ENCODE measurements at regions not wholly inside any gene's neighbourhood (a gene's known extent, or its start where the extent isn't known, plus 50 kb on each side); places are given as distances from the start of the nearest gene placed in this dataset.

DNA sequence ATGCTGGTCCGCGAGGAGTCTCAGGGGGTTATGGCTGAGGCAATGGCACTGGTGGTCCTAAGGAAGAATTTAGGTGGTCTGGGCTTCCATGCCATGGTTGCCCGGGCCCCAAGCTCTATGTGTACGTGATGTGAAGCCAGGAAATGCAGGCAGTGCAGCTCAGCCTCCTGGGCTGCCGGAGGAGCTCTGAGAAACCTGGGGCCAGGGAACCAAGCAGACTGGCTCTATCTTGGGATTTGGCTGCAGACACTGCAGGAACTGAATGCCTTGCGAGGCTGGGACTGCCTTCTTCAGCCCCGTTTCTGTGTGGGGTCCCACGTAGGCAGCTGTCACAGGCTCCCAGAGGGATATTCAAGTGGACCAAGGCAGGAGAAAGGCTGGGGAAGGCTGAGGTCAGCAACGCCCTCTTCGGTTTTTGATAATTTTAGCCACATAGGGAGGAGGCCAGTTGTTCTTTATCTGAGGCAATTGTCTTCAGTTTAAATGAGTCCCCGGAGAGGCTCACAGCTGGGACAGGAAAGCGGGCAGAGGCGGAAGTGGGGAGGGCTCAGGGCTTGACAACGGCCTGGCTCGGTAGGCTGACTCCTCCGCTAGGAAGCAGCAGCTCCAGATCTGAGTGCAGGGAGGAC is 77.7 kb downstream of the RHOB start:
- peak; percentile 50 for DNase-seq

DNA sequence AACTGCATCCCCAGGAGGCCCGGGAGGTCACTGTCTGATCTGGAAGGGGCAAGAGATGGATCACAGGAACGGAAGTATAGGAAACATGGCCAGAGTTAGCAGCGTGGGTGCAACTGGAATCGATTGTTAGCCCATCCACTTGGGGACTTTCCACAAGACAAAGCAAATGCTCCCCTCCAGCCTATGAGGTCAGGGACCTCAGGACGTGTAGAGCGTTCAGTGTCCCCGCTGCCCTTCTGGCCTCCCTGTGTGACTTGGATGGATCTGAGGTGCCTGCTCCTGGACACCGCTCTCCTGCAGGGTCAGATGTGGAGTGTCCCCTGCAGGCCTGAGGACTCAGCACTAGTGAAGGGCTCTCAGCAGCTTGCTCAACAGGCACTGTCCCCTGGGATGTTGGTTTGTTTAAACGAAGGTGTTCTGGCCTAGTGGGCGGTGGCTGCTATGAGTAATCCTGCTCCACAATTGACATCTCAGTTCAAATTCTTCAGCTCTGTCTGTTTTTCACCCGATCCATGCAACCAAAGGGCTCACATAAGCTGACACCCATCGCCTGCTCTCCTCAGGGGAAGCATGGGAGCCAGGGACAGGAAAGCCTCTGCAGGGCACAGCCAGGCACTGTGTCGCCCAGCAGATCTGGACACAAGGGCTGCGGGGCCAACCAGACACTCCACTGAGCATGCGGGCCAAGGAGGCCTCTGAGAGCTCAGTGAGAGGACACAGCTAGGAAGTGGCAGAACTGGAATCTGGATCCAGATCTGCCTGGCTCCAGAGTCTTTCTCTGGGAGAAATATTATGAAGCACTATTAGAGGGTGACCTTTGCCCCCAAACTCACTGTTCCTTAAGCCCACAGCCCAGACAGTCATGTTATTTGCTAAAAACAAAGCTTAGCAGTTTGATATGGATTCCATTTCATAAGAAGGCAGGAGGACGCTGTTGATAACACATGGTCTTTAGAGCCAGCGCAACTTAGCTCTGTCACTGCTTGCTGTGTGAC is 78.5 kb downstream of the RHOB start:
- no peak for DNase-seq

DNA sequence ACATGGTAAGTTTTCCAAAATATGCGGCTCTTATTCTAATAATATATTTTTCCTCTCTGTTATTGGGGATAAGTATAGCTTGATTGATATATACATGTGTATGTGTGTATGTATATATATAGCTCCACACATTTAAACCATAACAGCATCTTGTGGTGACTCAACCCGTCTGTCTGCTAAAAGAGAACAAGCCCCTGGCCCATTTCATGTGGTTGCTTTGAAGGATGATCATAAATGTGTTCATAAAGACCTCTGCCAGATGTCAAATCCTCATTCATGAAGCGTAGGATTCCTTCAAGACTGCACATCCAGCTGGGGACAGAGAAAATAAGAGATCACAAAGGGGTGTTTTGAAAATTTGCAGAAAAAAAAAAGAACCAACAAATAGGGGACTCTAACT is 79.3 kb downstream of the RHOB start:
- DNase-seq = no peak

DNA sequence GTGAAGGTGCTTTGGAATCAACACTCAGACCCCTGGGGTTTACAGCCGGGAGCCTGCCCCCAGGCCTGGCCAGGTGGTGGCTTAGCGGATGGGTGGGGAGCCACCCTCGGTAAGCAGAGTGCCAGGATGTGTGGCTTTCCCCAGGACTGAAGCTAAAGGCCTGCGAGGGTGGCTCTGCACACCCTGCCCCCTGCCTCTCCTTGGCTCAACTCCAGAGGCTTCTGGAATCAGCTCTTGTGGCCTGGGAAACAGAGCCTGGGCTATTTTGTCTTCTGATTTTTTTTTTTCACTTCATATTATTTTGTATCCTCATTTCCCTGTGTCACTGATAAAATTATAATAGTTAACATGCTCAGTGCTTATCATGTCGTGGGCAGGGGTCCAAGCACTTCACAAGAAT is 79.8 kb downstream of the RHOB start:
- DNase-seq = no peak

DNA sequence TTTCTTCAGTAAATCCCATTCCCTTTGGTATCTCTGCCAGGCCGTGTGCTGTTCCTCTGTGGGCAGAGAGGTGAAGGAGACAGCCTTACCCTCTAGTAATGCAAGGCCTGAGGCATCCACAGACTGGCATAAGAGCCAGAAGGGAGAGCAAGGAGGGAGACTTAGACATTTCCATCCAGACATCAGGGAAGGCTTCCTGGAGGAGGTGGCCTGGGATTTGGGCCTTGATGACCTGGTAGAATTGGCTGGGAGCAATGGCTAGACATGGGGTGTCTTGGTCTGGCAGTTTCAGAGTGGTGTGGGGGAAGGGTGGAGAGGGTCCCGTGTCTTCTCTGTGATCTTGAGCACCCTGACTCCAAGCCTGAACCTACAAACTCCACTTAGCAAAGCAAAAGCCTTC is 81.8 kb downstream of the RHOB start:
- DNase-seq = no peak

DNA sequence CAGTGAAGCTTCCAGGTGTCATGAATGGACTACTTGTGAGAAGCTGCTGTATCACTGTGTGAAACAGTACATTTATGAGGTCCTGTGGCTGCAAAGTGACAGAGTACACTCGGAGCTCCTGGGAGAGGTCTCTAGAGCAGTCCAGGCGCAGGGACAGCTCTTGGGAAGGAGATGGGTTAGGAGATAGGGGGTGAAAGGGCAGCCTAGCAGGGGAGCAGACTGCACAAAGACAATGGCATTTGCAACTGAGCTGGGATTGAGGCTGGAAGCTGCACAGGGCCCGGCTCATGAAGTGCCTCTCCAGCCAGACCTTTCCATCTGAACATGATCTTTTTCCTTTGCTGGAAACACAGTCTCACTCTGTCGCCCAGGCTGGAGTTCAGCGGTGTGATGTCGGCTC is 83.6 kb downstream of the RHOB start:
- no peak for DNase-seq

DNA sequence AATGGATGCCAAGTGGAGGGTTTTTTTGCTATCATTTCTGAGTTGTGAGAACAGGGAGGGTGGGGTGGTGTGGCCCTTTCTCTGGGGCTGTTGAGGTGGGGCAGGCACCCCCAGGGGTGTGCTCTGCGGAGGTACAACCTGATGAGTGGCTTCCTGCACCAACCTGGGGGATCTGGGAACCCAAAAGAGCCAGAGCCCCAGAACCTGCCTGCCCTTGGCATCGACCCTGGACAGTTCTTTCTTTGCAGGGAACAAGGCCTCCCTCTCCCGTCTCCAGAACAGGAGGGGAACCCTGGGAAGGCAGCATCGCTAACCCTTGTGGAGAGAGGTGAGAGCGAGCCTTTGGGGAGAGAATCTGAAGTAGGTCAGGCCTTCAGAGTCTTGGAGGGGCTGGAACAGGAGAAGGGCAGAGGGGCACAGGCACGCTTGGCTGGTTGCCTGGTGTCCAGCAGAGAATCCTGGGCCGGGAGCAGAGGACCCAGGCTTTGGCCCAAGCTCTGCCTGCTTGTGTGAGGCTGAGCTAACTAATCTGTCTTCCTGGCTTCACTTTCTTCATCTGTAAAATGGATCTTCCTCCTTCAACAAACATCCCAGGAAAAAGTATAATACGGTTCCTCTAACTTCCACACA is 84.9 kb downstream of the RHOB start:
- no peak for DNase-seq

DNA sequence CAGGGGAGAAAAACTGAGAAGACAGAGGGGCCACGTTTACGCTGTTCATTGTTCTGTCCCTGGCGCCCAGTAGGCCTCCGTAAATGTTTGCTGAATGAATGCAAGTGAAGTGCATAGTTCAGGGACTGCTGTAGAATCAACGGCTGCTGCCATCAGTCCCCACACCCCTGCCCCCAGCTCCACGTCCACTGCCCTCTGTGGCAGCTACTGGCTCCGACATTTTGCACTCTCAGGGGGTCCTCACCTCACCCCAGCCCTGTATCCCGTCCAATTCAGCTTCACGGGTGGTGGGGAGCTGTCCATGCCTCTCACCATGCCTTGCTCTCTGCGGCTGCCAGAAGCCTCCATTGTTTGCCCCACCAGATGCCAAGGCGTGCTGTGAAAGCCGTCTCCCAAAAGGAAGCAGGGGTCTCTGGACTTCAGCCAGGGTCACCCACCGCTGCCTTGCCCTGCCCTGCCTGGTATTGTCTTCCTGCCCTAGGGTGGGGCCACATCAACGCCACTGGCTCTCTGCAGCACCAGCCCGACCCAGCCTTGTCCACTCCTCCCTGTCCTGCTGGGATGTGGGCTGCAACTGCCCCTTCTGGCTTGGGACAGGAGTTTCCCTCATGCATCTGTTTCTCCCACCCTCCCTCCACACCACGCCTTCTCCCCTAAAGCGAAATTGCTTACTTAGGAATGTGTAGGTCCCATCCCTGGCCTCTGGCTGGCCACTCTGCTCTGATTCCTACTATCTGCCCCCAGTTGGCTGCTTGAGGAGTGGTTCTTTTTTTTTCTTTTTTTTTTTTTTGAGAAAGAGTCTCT is 86.0 kb downstream of the RHOB start:
- DNase-seq = no peak

DNA sequence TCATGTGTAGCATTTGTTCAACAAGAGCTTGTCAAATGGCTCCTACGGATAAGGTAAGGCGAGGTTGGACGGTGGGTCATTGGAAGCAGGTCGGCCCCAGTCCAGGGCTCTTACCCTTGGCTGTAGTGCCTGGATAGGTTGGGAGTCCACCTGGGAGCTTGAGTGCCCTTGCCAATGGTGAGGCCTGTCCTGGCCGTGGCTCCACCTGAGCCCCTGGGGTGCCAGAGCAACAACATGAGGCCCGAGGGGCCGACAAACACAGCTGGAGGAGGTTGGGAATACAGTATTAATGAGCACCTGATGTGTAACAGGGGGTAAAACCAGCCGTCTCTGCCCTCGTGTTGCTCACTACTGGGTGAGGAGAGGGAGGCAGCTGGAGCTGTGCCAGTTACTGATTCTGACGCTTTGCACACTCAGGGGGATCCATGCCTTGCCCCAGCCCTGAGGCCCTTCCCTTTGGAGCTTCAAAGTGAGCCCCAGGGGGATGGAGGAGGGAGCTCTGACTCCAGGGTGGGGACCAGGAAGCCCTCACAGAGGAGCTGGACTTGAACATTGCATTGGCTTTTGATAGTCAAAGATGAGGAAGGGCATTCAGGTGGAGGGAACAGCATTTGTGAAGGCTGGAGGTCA is 87.2 kb downstream of the RHOB start:
- no peak for DNase-seq

DNA sequence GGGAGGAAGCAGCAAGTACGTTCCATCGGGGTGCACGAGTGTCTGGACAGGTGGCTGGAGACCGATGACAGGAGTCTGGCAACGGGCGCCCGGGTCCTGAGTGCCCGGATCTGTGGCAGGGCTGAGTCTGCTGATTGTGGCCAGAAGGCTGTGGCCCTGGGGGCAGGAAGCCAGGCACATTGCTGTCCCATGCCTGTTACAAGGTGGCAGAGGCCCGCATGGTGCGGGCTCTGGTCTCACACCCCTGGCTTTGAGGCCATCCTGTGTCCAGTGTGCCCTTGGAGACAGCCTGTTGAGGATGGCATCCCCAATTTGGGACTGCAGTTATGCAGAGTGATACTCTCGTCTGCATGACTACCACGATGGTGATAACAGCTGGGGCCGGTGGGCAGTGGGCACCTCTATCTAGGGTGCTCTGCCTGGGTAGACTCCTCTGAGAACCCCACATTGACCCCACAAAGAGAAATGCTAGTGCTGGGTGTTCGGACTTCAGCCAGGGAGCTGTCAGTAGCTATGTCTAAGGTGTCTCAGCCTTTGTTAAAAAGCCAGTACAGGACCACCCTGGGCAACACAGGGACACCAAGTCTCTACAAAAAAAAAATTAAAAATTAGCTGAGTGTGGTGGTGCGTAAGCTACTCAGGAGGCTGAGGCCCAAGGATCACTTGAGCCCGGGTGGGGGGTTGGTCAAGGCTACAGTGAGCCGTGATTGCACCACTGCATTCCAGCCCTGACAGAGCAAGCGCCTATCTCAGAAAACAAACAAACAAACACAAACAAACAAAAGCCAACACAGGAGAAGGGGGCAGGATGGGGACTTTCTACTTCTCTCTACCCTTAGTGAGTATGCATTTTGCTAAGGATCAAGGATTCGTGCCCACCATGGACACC is 88.3 kb downstream of the RHOB start:
- DNase-seq = no peak

DNA sequence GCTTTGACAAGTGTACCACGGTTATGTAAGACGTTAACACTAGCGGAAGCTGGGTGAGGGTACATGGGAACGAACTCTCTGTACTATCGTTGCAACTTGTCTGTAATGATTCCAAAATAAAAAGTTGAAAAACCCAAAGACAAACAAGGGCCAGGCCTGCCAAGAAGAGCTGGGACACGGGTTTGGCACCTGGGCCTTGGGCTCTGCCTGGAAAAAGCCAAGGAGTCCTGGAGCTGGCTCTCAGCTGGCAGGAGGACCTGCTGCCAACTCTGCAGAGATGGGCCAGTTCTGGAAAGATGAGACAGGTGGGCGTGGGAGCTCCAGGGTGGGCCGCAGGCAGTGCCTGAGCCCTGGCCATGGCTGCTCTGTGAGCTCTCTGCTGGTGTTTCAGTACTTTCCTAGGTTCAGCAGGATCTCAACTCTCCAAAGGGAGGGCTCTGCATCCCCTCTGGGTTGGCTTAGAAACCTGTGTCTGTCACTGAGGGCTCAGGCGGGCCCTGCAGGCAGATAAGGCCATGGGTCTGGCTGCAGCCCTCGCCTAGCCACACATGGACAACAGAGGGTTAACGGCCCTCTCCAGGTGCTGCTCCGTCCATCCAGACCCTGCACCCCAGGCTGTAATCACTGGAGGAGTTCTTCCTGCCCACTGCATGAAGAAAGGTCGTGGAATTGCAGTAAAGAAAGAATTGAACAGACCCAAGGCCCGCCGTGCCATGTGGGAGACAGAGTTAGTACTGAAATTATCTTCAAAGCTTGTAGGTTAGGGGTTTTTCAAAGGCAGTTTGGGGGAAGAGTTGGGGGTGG is 89.9 kb downstream of the RHOB start:
- no peak for DNase-seq

DNA sequence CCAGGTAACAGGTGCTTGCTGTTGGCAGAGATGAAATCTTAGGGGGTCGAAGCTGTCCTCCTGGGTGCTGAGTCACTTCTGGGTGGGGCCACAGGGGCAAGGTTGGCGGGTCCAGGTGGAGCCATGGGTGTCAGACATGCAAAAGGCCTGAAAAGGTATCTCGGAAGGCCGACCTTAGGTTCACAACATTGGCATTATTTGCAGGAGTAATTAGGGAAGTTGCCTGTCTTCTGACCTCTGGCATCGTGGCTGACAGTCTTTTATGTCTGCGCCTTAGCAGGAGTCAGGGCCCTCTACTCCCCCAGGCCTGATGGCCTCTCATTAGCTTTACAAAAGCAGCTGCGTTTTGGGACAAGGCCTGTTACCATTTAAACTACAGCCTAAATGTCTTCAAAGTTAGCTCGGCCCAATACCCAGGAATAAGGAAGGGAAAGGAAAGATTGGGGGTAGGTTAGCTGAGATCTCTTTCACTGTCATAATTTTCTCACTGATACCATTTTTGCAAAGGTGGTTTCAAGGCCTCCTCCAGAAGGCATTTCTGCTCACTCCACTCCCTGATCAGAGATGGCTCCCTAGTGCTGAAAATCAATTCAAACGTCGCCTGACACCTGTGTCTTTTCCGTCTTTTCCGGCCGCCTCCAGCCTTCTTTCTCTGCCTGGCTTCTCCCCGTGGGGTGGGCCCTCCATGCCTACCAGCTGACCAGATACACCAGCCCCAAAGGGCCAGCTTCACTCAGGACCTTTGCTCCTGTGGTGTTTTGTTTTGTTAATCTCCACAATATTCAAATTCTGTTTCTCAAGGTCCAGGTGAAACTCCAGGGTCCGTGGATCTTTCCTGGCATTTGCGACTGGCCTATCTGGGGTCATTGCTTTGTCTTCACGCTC is 90.8 kb downstream of the RHOB start:
- DNase-seq = no peak

DNA sequence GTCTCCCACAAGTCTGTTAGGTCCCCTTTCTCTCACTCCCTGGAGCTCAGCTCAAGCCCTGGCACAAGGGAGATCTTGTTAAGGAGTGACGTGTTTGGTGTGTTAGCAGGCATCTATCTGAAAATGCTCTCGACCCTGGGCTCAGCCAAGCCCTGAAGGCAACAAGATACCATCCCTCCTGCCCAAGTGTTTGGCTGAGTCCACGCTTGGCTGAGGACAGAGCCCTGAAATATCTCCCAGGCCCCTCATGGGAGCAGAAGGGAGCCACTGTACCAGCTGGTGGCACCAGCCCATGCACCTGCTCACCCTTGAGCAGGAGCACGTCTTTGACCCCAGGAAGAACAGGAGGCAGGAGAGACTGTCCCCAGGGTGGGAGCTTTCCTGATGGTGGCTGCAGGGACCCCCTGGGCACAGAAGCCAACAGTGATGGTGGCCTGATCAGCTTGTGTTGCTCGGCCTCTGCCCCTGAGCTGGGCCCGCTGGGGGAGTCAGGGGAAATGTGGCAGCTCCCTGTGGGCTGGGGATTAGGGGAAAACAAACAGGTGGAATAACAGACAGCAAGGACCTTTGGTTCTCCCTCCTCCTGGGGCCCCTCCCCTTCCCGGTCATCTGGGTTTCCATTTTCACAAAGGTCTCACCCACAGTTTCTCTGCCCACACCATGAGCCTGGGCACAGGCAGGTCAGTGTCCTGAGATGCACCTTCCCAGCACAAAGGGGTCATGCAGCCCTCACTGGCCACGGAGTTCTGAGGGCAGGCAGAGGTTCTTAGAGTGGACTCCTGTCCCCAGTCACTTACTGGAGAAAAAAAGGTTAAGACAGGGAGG is 91.6 kb downstream of the RHOB start:
- no peak for DNase-seq

DNA sequence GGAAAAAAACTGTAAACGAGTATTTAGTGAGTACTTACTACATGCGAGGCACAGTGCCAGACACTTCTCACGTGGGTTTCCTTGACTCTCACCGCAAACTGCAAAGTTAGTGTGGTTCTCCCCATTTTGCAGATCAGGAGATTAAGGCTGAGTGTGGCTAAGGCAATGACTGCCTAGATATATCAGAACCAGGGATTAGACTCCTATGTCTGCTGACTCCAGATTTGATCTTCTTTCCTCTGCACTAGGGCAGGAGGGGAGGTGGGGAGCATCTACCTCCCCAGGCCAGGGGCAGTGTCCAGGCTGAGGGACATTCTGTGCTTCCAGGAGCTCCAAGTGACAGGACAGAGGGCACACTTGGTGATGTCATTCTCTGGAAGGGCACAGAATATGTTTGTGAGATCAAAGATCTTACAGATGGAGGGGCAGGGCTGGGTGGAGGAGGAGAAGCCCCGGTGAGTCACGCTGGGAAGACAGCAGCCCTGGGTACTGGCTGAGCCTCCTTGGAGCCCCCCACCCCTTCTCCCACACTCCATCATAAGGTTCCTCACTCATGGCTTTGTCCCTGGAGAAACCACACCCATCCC is 92.4 kb downstream of the RHOB start:
- peak; percentile 66 for DNase-seq

DNA sequence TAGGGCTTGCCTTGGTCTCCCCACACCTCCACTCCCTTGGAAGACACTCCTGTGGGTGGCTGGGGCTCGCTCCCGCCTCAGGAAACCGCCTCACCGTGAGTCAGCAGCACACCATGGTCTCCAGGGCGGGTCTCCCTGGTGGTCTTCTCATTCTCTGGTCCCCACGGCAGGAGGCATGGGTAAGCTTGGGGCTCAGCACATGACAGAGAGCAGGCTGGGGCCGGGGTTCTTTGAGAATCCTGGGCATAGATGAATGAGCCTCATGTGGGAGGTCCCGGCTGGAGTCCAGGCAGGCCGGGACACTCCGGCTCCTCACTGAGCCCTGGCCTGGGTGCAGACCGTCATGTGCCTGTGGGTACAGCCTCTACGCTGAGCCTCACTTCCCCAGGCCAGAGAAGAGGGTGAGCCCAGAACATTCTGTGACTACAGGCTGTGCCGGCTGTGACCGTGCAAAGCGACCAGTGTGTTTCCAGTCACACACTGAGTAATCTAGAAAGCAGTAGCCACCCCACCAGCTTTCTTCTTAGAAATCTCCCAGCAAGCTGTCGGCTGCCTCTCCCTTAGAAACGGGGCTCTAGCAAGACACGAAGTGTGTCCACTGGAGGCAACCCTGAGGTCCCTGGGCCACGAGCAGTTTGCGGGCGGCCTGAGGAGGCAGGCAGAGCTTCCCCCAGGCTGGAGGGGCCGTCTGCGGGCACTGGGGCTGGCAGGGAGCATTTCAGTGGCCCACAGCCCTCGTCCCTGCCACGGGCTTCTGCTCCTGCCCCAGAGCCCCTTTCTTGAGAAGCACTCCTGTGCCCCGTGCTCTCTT is 93.1 kb downstream of the RHOB start:
- DNase-seq = no peak

DNA sequence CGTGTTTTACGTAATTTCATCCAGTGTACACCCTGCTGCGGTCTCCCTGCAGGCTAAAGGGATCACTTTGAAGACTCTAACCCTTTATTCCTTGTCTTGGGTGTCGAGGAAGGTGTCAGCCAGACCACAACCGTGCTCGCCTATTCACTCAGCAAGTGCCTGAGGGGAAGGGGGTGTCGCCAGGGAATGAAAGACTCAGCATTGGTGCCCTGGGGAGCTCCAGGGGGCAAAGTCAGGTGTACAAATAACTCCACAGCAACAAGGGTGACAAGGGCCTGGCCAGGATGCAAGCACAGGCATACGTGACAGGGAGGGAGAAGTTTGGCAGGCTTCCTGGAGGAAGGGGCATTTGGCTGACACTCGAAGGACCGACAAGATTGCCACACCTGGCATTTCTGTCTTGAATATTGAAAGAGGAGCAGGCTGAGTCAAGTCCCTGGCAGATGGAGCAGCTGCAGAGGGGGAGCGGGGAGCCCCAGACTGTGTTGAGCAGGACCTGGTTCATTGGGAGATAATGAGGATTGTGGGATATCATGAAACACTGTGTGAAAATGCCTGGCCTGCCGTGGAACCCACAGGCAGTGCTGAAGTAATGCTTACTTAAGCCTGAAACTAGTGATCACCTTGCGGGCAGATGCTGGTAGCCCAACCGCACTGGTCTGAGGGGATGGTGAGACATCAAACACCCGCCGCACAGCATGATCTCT is 93.9 kb downstream of the RHOB start:
- DNase-seq = no peak

DNA sequence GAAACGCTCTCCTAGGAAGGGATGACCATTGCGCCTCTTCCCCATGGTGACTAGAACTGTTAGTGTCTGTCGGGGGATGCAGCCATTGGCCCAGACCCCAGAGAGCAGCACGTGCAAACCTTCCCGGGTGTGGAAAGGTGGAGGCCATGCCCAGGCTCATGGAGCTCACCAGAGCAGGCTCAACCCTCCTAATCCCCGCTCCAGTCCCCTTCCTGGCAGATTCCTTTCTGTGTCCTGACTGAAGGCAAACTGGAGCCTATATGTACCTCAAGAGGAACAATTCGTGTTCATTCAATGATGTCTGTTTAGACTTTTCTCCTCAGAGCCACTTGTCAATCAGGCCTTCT is 94.4 kb downstream of the RHOB start:
- DNase-seq = no peak
